GM19035 (cell line): ENCODE measurements at regions not wholly inside any gene's neighbourhood (a gene's known extent, or its start where the extent isn't known, plus 50 kb on each side); places are given as distances from the start of the nearest gene placed in this dataset.

Experiments used
- ATAC-seq: cut with Tn5 transposase; IDR thresholded peaks from one replicate; pipeline ENCODE4 v1.9.1; 2021; ENCODE audit not compliant: unreplicated experiment

DNA sequence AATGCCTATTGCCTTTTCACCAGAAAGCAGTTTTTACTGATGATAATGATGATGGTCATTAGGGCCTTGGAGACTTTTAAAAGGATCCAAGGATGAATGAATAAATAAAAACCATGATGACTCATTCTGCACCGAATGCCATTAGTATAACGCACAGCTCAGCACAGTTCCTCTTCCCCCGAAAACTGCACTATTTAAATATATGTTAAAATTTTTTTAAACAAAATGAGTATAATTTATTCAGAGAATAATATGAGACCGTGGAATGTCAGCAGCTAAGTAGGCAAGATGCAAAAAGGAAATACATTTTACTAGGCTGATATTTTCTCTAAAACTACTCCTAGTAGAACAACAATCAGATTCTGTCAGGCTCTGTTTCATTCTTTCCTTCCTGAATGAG is 83.4 kb upstream of the NANOGP8 start:
- ATAC-seq, result no peak

DNA sequence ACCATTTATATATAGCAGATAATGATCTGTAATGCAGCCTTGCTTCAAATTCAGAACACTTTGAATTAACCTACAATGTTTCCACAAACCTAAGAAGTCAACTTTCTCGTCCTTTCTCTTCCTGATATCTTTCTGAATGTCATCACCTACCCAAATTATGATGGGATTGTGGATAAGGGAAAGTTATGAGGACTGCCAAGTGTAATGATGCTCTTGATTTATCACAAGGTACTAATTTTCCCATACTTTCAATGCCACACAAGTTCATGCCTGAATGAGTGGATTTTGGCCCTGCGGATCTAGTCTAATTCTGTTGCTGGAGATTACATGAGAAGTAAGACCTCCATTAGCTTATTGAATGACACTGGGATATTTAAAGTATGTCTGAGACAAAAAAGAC is 82.6 kb upstream of the NANOGP8 start:
- ATAC-seq, result no peak

DNA sequence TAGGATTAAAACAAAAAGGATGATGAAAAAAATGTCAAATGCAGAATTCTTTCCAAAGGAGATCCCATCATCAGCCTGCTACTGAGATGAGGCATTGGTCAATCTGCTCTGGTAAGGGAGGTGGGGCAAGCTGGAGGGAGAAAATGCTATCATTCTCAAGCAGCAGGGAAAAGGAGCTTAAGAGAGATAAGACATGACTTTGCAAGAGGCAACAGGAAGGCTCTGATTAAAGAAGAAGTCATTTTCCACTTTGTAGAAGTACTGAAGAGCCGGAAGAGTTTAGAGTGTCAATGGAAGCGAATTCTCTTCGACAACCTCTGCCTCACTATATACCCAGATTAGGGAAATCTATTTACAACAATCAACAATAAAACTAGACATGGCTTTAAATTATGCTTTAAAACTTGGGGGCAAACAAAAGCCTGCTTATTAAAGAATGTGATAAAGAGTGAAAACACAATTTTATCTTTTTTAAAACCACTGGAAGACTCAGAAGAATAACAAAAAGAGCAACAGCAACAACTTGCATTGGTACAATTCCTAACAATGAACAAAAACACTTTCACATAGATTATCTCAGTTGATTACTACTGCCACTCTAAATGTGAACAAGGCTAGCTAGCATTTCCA is 81.8 kb upstream of the NANOGP8 start:
- no peak for ATAC-seq

DNA sequence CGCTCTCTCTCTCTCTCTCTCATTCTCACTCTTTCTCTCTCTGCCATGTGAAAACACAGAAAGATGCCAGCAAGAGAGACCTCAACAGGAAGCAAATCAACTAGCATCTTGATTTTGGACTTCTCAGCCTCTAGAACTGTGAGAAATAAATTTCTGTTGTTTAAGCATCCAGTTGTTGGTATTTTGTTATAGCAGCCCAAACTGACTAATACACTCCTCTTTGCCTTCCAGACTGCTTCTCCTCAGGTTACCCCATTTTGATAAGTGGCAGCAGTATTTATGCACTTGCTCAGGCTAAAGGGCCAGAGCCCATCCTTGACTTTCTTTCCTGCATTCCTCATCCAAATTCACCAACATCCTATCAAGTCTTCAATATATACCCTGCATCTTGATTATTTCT is 76.6 kb upstream of the NANOGP8 start:
- no peak for ATAC-seq

DNA sequence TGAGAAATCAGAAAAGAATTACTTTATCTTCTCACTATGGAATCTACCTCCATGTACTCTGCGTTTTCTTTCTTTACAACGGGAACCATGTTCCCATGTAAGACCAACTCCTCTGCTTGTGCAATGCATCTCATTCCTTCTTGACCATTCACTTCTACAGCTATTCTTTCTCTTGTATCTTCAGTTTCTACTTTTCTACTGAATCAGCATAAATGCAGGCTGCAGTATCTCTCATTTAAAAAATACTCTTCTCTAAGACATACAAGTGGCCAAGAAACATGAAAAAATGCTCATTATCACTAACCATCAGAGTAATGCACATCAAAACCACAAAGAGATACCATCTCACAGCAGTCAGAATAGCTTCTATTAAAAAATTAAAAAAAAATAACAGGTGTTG is 74.1 kb upstream of the NANOGP8 start:
- no peak for ATAC-seq

DNA sequence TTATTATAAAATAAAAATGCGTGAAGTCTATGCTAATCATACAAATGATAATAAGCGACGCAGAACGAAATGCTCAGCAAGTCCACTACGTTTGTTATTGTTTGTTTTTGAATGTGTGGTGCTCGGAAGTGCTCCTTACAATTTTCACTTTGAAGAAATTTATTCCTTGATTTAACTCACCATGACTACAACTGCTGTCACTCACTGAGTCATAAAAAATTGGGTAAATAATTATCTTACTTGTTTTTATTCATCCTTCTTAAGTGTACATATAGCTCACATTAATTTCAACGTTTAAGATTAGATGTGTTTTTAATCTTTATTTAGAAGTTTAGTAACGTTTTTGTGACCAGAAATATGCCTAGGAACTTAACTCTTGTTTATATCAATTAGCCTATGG is 66.7 kb upstream of the NANOGP8 start:
- ATAC-seq, result no peak

DNA sequence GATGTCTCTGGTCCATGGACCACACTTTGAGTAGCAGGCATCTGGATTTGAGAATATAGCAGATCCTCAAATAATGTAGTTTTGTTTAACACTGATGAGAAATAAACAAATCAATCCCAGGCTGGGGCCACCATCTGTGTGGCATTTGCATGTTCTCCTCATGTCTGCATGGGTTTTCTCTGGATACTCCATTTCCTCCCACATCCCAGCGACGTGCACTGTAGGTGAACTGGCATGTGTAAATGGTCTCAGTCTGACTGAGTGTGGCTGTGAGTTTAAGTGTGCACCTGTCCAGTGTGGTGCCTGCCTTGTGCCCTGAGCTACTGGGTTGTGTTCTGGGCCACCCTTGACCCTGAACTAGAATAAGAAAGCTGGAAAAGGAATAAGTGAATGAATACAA is 66.3 kb upstream of the NANOGP8 start:
- no peak for ATAC-seq

DNA sequence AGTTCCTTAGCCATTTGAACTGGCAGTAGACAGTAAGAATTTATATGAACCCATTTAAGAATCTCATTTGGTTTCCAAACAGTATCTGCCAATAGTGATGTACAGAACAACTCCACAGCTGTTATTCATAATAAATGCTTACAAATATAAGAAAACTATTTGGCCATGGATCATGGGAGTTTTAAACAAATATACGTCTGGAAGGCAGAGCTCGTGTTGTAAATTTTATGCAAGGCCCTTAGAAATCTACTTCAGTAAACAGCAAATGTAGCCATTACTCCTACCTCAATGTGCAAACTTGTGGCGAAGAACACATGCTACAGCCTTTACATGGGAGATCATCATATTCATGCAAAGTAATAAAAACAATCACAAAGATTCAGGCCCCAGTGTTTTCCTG is 65.3 kb upstream of the NANOGP8 start:
- no peak for ATAC-seq

DNA sequence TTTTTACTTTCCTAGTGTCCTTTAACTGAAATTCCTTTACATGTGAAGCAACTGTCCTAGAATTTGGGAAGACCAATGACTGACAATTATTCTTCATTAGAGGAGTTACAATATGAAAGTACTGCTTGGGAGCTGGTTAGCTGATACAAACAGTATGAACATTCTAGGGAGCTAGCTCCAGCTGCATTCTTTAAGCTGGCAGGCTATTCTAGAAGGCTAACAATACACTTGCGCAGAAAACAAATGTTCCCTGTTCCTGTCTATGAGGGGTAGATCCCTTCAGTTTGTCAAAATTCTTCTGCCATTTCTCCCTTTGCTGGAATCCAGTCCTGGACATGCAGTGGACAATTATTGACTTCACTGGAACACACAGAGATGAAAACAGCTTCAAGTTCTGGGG is 60.2 kb upstream of the NANOGP8 start:
- no peak for ATAC-seq

DNA sequence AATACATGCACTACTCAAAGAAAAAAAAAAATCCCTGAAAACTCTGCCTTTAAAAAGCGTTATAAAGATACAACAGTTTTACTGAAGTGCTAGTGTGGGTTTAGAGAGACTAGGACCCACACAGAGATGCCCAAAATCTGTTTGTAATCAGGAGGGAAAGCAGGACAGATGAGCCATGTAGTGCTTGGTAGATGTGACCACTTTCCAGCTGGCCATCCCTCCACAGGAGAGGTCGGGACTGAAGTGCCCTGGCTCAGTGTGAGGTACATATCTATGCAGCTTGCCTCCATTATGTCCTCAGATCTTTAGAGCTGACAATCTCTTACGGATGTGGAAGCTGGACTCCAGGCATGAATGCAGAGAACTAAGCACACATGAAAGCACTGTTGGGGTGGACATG is 57.5 kb upstream of the NANOGP8 start:
- no peak for ATAC-seq

DNA sequence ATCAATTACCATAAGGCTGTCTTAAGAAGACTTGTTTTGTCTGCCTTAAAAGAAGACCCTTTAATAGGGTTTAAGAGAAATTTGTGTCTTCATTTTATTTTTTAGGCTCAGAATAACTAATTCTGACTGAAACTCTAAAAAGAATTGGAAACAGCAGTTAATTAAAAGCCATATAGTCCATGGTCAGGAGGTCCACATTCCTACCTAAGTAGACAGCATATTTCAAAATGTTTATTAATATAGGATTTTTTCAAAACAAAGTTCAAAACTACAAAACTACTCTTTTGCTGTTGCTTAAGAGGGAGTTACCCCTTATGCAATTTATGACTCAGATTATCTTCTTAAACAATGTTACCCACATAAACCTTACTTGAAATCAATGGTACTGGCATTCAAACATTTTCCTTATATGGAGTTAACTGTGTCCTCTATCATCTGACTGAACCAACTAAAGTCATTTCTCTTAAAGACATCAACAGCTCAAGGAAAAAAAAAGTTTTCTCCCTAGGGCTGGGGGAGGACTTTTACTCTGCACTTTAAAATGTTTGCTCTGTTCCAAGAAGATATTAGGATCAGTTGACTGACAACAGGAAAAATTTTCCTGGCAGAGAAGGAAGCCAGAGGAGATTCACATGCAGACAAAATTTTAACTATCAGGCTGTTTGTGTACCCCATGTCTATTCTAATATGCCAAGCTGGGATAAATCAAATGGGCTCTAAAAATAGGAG is 56.8 kb upstream of the NANOGP8 start:
- ATAC-seq, result no peak

DNA sequence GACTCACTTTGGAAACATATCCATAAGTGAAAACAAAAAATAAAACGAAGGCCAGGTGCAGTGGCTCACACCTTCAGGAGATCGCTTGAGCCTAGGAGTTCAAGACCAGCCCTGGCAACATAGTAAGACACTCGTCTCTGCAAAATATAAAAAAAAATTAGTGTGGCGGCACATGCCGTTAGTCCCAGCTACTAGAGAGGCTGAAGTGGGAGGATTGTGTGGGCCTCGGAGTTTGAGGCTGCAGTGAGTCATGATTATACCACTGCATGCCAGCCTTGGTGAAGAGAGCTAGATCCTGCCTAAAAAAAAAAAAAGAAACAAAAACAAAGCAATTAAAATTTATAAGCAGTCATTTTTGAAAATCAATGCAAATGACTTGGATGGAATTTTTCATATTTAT is 54.7 kb upstream of the NANOGP8 start:
- no peak for ATAC-seq

DNA sequence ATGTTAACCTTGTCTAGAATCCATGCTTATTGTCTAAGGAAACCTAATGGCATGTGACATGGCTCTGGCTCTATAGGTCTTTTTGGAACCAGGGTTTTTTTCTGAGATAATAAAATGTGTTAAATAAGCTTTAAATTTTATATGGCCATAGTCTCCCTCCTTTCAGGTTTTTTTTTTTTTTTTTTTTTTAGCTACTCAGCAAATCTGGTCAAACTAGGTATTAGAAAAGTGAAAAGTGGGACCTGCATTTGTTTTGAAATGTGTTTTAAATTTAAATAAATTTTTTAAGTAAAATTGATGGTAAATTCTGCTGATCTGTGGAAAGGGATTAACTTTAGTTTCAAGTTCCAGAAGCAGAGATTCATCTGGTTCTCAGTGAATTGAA is 52.1 kb upstream of the NANOGP8 start:
- ATAC-seq, result no peak

DNA sequence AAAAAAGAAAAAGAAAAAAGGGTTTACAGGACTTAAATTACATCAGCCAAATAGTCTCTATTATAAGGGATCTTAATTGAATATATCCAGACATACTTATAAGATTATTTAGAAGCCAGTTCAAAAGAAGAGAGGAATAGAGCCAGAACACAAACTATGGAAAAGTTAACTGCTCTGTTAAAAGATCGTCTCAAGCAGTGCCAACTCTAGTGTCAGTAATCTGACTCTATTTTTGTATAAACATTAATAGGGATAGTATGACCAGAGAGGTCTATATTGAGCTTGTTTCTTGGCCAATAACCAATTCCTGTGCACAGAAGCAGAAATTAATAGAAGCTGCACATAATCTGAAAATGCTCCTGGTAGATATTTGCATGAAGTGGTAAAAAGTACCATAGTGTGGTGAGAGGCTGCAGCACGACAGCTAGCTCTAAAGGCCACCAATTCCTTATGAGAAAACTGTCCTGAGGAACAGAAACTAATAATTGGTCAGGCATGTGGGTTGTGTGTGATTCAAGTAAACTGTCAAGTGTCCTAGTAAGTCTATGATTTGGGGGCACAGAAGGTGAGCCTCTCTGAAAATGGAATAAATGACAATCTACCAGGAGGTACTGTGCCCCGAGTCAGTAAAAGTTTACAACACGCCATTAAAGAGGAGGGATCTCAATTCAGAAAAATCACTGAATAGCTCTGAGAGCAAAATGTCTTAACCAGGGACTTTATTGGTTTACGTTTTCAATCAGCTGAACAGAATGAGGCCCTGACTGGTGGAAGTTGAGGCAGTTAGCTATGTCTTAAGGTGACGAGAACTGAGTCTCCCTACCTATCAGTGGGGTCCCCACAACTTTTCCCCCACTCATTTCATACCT is 51.5 kb upstream of the NANOGP8 start:
- peak; percentile 99 for ATAC-seq
